HG03521 (cell line): ENCODE measurements at regions not wholly inside any gene's neighbourhood (a gene's known extent, or its start where the extent isn't known, plus 50 kb on each side); places are given as distances from the start of the nearest gene placed in this dataset.

ENCODE experiments used
- ATAC-seq: cut with Tn5 transposase; IDR thresholded peaks from one replicate; pipeline ENCODE4 v1.9.1; 2021; ENCODE audit warnings: mild to moderate bottlenecking, moderate library complexity; ENCODE audit not compliant: unreplicated experiment

GRCh38 chr10:2870654-2871053 is 196.7 kb upstream of the PFKP start:
- ATAC-seq = no peak

- no peak for ATAC-seq
Measured at GRCh38 chr10:2867788-2868299, 199.5 kb upstream of the PFKP start.

DNA sequence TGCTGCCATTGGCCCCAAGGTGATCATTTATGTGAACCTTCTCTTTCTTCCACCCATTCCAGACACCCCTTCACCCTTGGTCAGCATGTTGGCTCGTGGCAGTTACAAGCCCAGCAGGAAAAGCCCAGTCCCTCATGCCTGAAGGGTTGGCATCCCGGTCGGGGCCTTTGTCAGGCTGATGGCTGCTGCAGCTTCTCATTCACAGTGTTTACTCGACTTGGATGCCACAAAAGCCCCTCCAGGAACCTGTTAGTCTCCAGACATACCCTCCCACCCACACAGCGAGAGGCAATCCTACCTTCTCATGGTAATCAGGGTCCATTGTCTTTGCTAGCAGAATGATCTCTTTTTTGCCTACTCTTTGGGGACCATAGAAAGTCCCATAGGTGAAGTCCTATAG is 200.8 kb upstream of the PFKP start:
- ATAC-seq = no peak

DNA sequence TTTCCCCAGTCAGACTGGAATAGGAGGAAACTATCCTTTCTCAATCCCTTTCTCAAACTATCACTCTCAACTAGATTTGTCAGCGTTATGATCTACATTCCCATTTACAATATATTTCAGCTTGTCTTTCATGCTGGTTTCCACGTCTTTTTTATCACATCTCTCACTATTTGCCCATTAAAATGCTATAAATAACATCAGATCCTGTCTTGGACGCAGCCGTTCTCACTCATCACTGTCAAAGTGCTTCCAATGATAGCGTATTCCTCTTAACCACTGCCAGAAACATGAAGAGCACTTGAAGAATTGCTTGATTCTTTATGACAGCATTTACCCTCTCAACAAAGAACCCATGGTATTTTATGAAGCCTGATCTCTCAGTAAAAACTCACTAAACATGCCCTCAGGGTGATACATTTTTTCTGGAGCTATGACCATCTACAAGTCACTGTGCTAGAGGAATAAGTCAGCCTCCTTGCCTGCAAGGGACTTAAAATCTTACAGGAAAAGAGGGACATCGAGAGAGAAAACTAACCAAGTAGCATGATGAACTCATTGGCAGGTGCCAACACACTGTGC is 205.6 kb upstream of the PFKP start:
- no peak for ATAC-seq

DNA sequence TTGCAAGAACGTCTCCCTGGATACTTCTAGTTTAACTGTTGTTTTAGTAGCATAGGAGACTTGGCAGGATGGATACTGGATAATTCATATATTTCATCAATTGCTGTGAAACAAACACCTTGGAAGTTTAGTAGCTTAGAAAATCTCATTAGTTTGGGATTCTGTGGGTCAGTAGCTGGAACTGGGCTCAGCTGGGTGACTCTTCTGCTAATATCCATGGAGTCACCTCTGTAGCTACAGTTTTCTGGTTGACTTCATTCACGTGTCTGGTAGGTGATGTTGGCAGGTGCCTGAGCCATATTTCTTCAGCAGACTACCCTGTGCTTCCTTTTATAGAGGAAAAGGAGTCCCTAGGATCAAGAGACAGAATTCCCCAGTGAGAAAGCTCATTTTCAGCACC is 208.9 kb upstream of the PFKP start:
- ATAC-seq = no peak

DNA sequence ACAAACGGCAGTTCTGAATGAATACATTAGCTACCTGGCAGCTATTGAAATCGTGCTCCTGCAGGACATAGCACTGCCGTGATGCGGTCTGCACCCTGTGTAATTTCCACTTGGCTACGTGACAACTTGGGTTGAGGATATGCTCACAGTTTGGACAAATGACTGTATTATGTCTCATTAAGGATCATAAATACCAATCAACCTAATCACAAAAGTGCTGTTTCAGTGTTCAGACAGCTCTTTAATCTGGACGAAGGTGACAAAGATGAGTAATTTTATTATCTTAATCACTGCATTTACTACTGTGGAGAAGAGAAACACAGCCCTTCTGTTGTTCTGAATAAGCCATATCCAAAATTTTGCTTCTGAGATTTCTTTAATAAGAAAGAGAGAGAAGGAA is 210.8 kb upstream of the PFKP start:
- ATAC-seq = no peak

DNA sequence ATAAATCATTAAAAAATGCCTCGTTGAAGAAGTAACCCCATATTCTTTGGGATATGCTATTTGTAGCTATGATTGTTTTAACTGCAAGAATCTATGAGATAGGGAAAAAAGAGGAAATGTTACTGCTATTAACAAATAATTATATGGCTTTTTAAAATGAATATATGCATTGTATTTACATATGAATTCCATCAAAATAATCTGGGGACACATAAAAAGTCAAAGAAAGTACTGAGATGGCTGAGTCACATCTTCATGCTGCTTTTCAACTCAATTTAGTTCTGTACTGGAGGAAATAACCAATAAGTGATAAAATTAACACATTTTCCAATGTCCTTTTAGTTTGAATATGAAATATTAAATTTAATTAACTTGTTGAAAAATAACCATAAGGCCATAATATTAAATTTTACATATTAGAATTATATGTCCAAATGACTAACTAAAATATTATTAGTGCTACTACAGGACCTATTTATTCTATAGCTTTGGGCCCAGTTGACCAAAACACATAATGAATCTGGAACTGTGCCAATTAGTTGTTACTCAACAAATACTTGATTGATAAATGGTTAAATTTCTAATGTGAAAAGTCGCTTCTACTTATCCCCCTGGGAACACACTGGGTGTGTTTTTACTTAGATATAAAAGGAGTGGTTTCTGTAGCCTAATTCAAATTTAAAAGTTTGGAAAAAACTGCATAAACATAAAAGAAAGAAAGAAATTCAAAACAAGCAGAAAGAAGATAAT is 214.6 kb upstream of the PFKP start:
- no peak for ATAC-seq

- no peak for ATAC-seq
Measured at GRCh38 chr10:2851566-2851965, 215.8 kb upstream of the PFKP start.

GRCh38 chr10:2850202-2850601 is 217.1 kb upstream of the PFKP start:
- no peak for ATAC-seq

DNA sequence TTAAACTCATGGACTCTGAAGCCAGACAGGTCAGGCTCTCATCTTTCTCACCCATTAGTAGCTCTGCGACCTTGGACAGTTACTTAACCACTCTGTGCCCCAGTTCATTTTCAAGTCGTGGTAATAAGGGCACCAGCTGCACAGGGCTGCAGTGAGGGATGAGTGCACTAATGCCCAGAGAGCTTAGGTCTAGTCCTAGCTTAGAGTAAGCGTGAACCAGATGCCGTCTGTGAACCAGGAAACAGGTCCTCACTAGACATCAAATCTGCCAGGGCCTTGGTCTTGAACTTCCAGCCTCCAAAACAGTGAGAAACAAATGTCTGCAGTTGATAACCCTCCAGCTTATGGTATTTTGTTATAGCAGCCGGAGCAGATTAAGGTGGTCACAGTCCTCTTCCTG is 222.4 kb upstream of the PFKP start:
- no peak for ATAC-seq

- ATAC-seq = no peak
Measured at GRCh38 chr10:2839081-2839725, 228.1 kb upstream of the PFKP start.

DNA sequence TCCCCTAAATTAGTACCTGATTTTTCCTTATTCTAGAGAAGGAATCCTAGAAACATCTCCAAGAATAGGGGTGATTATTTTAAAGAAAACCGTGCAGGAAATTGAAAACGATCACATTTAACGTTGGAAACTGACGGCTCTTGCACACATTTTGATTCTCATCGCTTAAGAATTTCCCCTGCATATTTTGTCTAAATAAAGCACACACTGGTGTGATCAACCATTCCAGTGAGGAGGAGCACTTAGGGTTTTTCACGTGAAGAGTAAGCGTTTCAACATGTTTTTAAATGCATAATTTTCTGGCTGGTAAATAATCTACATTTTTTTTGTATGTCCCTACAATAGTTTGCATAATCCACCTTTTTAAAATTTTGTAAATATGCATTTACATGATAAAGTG is 229.7 kb upstream of the PFKP start:
- ATAC-seq = no peak

DNA sequence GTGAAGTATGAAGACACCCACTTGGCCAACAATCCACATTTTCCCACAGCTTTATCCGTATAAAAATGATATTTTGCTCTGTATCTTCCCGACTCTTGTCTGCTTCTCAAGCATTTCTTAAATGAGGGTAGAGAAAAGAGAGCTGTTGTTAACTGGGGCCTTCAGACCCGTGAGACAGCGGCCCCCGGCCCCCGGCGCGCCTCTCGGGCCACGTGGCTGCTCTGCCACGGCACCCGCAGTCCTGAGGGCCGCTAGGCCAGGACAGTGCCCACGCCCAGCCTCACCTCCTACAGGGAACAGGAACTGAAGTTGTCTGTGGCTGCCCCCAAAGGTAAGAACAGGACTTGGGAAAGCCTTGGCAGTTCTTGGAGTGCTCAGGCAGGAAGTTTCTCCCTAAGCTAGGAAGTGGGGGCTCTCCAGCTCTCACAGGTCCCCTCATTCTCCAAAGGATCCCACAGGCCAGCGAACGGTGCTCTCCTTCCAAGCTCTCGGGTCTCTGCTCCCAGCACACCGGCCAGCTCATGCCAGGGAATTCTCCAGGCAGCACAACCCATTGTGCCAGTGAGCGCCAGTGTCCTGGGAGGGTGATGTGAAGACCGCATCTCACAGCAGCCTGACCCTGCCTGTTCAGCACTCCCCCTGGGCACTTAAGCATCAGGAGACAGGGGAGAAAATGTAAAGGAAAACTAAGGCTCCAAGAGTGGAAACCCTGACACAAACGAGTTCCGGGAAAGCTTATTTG is 230.3 kb upstream of the PFKP start:
- no peak for ATAC-seq

DNA sequence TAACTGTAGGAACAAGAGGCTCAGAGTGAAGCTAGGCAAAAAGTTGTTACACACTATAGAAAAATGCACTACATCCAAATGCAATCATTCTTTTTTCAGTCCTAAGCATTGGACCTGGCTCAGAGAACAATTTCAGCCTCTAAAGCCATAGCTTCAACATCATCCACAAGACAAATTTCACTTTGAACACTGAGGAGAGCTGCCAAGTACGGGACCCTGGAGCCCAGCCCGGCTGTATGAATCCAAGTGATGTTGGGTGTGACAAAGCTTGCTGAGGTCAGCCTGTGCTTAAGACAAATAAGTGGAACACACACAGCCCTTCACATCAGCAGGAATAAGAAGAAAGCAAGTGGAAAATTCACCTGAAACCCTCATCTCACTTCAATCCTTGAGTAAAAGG is 233.1 kb upstream of the PFKP start:
- no peak for ATAC-seq

DNA sequence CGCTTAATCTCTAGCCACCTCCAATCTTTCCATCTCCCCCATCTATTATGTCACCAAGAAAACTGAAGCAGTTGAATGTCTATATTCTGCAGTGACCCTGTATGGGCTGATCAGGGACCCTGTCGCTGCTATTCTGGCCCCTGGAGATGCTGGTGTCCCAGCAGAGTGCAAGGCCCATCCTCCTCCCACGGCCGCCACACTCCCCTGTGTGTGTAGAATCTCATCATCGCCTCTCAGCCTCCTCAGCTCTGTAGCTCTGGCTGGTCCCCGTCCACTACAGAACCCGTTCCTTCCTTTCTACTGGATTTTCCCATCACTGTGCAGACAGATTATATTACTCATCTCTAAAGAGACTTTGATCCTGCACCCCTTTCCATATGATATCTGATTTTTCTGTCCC is 235.8 kb upstream of the PFKP start:
- no peak for ATAC-seq

DNA sequence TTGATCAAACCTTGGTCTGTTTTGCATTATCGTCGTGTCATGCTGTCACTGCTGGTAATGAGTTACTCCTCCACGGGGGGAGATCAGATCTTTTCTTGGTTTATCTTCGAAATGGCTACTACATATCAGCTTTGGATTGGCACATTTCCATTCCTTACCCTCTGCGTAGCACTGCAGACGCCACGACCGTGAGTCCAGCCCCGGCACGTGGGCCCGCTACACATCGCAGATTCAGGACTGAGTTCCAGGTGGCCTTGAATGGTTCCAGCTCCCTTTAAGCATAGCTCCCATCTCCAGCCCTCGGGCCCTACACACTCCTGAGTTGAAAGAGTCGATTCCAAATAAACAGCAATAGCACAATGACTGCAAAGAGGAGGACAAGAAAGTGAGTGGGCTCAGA is 238.6 kb upstream of the PFKP start:
- no peak for ATAC-seq

DNA sequence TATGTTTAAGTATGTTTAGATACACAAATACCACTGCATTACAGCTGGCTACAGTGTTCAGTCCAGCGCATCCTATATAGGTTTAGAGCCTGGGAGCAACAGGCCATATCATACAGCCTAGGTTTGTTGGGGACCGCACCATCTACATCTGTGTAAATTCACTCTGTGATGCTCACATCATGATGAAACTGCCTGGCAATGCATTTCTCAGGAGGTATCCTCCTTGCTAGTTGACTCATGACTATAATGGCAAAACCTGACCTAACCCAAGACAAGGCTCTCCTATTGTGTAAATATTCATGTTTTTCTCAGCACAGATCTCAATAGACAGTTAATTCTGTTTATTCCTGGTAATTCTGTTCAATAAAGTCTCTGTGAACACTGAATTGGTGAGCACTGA is 240.7 kb upstream of the PFKP start:
- ATAC-seq = no peak

DNA sequence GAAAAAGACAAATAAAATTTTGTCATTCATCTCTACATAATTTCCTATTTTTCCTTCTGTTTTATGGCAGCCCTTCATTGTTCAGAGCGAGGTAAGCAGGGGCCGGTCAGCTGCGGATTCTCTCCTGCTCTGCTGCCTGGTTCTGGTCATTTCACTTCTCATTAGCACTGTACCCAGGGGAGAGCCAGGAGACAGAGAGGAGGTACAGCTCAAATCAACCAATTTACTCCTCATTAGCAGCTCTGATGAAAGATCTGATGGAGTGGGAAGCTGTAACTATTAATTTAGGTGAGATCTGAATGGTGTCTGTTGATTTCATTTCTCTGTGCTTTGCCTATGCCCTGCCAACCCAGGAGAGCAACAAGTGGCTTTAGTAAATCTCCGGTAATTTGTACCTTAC is 241.5 kb upstream of the PFKP start:
- ATAC-seq = no peak

DNA sequence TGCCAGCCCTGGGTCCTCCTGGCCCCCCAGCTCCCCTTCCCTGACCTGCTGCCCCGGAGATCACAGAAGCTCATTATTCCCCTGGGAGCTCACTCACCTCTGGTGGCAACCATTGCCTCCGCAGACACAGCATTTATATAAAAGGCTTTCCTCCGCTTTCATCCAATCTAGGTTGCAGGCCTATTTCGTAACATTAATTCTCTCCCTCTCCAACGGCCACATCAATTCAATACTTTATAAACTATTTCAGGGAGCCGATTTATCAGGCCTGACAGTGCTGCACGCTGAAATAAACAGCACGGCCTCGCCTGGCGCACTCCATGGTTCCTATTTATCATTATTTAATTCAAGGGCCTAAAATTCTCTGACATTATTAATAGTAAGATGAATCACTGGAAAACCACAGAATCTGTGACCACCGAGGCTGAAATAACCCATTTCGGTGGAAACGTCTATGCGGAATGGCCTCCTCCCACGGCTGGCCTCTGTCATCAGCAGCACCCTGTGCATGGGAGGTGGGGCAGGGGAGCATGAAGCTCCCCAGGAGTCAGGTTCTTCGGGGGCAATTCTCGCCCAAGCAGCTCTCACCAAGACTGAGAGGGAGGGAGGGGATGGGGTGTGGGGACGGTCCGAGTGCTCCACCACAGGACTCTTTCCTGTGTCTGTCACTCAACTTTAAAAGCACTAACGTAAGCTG is 249.3 kb upstream of the PFKP start:
- no peak for ATAC-seq

GRCh38 chr10:2813693-2814092 is 253.7 kb upstream of the PFKP start:
- ATAC-seq = no peak

DNA sequence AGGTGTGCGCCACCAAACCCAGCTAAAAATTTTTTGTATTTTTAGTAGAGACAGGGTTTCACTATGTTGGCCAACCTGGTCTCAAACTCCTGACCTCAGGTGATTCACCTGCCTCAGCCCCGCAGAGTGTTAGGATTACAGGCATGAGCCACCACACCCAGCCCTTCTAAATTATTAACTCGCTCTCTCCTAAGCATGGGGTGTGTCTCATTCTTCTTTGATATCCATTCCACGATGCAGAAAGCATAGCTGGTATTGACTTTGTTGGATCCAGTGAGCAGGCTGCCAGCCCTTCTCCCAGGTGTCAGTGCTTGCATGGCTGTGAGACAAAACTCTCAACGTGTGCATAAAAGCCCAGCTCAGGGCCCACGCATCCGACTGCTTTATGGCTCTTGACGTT is 254.1 kb upstream of the PFKP start:
- no peak for ATAC-seq
